ENCODE measurements at regions not wholly inside any gene's neighbourhood (a gene's known extent, or its start where the extent isn't known, plus 50 kb on each side); places are given as distances from the start of the nearest gene placed in this dataset.
A peak's percentile ranks its signal among the peaks of the same experiment; 100 is the strongest.
"Not testable (repeated sequence)": the region's sequence is repeated elsewhere in the genome, so short reads cannot be mapped to it uniquely, and the experiment has no call there.

DNA sequence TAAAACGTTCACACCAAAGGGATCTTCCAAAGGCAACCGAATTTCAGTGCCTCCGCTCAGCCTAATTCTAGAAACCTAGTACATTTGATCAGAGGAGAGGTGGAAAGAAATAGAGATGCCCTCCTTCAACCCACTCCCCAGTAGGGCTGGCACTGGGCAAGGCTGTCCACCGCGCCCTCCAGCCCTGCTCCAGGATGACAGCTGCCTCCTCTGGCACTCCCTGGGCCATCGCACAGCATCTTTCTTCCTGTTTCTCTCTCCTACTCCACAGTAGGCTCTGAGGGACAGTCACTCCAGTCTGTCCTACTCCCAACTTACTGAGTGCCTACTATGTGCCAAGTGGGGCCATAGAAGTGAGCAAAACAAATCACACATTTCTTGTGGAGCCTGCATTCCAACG, 226.2 kb downstream of the SKIDA1 start:
- intact Hi-C loops (cut with DNase I), result no loop called here
- DNase-seq (ENCODE audit: low spot score), result no peak

DNA sequence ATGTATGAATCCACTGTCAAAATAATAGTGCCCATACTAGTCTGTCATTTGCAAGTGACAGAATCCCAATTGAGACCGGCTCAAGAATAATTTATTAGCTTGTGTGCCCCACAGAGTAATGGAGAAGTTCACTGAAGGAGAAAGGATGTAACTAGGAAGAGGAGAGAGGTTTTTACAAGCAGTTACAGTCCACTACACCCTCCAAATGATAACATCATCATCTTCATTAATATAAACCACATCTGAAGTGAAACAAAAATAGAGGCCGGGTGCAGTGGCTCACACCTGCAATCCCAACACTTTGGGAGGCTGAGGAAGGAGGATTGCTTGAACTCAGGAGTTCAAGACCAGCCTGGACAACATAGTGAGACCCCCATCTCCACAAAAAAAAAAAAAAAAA, 226.8 kb downstream of the SKIDA1 start:
- intact Hi-C loops (cut with DNase I), result no loop called here
- DNase-seq (ENCODE audit: low spot score), result no peak

DNA sequence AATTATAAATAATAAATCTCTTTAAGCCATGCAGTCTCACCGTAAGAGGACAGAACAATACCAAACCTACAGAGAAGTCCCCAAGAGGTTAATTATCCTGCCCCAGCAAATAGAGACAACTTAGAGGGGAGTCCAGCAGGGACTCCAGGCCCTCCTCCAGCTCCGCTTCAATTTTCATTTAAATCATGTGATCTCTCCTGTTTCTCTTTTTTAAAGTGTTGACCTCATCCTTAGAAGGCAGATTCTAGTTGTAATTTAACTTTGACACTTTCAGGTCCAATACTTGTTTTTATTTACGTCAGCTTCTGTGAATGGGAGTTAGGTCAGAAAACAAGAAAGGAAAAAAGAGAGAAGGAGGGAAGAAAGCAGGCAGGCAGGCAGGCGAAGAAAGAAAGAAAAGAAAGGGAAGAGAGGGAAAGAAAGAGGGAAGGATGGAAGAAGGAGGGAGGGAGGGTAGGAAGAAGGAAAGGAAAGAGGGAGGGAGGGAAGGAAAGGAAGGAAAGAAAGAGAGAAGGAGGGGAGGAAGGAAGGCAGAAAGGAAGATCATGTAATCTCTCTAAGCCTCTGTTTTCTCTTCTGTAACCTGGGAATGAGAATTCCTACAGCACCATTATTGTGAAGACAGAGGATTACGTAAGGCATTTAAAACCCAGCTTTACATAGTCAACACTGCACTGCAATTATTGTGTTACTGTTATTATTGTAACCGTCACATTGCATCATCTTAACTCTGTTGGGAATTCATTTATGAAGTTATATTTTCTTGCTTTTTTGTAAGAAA, 227.7 kb downstream of the SKIDA1 start:
- no peak for DNase-seq (ENCODE audit: low spot score)
- intact Hi-C loops (cut with DNase I), result no loop called here

DNA sequence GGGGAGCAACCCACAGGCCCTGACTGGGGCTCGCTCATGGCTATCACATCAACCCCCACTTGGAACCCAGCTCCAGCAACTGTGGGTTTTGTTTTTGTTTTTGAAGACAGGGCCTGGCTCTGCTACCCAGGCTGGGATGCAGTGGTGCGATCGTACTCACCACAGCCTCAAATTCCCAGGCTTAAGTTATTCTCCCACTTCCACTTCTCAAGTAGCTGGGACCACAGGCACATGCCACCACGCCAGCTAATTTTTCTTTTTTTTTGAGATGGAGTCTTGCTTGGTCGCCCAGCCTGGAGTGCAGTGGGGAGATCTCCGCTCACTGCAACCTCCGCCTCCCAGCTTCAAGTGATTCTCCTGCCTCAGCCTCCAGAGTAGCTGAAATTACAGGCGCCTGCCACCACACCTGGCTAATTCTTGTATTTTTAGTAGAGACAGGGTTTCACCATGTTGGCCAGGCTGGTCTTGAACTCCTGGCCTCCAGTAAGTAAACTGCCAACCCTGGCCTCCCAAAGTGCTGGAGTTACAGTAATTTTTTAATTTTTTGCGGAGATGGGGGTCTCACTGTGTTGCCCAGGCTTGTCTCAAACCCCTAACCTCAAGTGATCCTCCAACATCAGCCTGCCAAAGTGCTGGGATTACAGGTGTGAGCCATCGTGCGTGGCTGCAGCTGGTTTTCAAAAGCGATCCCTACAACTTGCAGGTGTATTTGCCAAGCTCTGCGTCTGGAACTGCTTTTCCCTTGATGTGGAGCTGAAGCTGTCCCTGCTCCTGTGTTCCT, 228.7 kb downstream of the SKIDA1 start:
- no peak for DNase-seq (ENCODE audit: low spot score)
- intact Hi-C loops (cut with DNase I), result no loop called here

DNA sequence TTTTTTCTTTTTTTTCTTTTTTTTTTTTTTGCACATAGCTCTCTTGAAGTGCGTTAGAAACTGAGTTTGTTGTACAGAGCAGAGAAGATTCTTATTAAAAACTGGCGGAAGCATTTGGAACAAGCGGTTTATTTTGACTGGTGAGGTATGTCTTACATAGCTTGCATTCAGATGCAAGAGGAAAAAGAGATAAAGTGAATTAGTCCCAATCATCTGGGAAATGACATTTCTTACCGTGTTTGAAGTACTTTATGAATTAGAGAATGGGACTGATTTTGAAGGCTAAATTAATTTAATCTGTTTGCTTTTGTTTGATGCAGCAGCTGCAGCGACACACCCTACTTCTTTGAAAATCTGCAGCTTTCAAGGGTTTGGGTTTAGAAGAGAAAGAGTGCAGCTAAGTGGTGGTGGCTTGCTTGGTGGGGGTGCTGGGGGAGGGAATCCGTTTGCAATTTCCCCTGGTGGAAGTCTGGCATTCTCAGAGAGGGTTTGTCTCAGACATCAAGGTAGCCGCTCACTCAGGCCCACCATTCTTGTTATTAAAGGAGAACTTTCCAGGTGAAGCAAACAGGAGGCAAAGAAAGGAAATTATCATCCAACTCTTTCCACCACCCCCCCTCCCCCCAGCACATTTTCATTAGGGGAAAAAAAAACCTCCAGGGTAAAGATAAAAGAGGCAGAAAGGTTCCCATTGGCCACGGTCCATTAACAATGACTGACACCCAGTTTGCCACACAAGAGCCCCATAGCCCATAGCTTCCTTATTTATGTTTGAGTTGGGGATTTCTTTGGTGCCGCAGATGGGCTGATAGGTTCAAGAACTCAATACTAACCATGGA, 231.7 kb downstream of the SKIDA1 start:
- intact Hi-C loops (cut with DNase I), result loop anchor here (5.0 kb wide), 1 partner anchor 44 kb away; no protein-coding TSS in a partner anchor
- DNase-seq (ENCODE audit: low spot score), result no peak

DNA sequence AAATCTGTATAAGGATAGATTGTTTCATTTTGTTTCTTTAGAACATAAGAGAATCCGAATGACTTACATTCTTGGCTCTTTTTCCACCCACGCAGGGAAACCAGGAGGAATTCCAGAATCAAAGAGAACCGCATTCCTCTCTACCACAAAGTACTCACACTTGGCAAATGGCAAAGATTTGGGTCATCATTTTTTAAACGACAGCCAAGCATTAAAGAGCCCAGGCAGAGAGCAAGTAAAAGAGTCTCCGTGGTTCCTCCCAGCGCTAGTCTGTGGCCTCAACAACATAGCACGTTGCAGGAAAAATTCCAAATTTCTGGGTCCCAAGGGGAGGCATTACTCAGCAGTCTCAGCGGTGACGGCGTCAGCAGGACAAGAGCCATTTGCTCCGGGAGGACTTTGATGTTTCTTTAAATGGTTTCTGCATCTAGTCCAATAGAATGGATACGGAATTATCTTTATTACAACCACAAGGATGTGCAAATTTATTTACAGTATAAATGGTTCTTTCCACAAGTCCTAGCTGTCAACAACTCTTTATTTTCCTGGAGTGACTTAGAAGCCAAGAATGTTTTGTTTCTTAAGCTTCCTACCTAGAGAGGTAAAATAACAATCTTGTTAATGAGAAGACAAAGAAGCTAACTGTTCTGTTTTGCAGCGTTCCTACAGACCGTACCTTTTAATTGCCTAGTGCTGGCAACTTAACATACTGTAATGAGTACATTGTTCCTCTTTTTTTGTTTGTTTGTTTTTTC, 232.5 kb downstream of the SKIDA1 start:
- DNase-seq (ENCODE audit: low spot score), result peak; percentile 78
- intact Hi-C loops (cut with DNase I), result loop anchor here (5.0 kb wide), 1 partner anchor 44 kb away; no protein-coding TSS in a partner anchor

DNA sequence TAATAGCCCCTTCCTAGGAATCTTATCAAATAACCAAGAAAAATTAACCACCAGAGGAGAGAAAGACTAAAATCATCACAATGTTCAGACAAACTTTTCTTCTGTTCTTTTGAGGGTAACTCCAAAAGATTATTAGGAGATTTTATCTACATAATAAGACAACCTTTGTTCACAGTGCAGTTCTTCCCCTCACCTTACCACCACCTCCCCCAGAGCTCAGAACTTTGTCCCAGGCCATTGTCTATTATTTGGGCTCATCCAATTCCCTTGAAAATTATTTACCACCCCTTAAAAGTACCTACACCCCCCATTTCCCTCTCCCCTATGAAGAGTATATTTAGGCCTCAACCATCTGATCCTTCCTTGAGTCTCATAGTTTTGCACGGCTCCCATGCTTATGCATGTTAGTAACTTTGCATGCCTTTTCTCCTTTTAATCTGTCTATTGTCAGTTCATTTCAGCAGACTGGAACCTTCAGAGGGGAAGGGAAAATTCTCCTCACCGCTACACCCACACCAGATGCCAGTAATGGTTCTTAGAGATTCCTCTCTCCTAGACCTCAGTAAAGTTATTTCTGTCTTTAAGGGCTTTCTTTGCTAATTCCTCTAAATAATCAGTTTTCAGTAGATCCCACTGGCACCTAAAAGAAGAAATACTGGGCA, 234.9 kb downstream of the SKIDA1 start:
- intact Hi-C loops (cut with DNase I), result loop anchor here (5.0 kb wide), 1 partner anchor 47 kb away; no protein-coding TSS in a partner anchor
- DNase-seq (ENCODE audit: low spot score), result no peak

DNA sequence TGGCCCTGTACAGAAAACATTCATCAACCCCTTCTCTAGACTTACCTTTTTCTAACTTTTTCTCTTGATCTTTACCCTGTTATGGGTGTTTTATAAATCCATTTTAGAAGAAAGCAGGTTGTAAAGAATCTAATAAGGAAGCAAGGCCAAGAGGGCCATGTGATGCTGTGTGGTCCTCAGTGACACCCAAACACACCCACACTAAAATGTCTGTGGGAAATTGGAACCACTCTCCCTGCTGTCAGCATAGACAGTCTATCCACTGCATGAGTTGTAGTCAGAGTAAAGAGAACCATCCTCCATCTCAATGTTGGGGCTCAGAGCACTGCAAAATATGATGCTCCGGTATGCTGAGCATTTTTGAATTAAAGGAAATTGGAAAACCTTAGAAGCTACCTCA, 235.5 kb downstream of the SKIDA1 start:
- intact Hi-C loops (cut with DNase I), result loop anchor here (5.0 kb wide), 1 partner anchor 47 kb away; no protein-coding TSS in a partner anchor
- DNase-seq (ENCODE audit: low spot score), result no peak

DNA sequence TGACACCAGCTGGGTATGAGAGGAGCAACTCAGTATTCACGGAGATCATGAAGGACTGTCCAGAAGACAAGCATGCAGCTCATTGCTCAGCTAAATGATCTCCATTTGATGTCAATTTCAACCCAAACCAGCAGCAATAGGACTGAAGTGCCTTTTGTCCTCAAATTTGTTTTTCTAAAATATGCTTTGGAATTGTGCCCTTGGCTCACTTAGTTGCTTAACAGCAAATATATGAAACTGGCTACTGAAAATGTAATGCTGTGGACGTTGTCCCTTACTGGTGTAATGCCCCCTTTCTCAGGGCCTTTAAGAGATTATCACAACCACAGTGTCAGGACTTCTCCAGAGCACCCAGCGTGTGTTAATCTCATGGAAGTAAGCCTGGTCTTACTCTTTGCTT, 236.2 kb downstream of the SKIDA1 start:
- intact Hi-C loops (cut with DNase I), result no loop called here
- no peak for DNase-seq (ENCODE audit: low spot score)

DNA sequence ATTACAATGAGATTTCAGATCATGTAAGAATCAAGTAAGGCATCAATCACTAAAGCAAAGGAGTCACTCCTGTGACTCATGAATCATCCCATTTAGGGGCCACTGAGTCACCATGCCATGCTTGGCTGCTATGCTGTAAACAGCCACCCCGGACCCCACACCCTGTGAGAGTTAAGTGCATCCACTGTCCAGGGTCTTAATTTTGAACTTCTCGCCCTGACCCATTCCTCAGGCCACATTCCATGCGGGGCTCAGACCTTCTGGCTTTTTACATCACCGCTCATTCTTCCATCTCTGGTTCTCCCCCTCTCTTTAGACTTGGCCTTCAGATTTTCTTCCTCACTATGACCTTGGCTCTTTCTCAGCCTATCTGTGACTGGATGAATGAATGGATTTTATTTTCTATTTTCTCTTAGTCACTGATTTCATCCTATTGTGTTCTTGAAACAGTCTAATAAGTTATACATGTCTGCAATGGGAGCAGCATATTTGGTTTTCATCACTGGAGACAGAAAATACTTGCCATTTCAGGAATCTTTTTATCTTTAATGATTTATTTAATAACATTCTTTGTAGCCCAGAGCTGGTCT, 239.6 kb downstream of the SKIDA1 start:
- no peak for DNase-seq (ENCODE audit: low spot score)
- intact Hi-C loops (cut with DNase I), result no loop called here

DNA sequence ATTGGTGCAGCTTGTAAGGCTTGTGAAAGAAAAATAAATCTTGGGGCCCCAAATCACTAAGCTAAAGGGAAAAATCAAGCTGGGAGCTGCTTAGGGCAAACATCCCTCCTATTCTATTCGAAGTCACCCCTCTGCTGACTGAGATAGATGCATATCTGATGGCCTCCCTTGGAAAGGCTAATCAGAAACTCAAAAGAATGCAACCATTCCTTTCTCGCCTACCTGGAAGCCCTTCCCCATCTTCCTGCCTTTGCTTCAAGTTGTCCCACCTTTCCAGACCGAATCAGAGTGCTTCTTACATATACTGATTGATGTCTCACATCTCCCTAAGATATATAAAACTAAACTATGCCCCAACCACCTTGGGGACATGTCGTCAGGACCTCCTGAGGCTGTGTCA, 240.3 kb downstream of the SKIDA1 start:
- intact Hi-C loops (cut with DNase I), result no loop called here
- no peak for DNase-seq (ENCODE audit: low spot score)

DNA sequence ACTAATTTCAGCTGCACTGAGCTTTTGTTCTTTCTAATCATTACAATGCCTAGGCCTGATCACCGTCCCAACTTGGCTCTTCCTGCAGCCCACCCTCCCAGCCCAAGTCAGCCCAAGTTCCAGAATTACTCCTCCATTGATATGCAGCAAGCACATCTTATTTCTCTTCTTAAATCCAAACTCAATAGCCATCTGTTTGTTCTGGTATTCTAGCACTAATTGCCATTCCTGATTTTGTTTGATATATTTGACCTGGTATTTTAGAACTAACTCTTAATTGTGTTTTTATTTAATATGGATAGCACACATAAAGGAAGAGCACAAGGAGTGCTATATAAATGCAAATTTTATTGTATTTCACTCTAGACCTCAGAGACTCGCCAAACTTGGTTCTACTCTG, 241.2 kb downstream of the SKIDA1 start:
- intact Hi-C loops (cut with DNase I), result no loop called here
- DNase-seq (ENCODE audit: low spot score), result no peak

DNA sequence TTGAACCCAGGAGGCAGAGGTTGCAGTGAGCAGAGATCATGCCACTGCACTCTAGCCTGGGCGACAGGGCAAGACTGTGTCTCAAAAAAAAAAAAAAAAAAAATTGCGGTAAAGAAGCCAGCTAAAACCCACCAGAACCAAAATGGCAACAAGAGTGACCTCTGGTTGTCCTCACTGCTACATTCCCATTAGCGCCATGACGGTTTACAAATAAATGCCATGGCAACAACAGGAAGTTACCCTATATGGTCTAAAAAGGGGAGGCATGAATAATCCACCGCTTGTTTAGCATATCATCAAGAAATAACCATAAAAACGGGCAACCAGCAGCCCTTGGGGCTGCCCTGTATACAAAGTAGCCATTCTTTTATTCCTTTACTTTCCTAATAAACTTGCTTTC, 242.4 kb downstream of the SKIDA1 start:
- intact Hi-C loops (cut with DNase I); DNase-seq (ENCODE audit: low spot score): not testable (repeated sequence)

DNA sequence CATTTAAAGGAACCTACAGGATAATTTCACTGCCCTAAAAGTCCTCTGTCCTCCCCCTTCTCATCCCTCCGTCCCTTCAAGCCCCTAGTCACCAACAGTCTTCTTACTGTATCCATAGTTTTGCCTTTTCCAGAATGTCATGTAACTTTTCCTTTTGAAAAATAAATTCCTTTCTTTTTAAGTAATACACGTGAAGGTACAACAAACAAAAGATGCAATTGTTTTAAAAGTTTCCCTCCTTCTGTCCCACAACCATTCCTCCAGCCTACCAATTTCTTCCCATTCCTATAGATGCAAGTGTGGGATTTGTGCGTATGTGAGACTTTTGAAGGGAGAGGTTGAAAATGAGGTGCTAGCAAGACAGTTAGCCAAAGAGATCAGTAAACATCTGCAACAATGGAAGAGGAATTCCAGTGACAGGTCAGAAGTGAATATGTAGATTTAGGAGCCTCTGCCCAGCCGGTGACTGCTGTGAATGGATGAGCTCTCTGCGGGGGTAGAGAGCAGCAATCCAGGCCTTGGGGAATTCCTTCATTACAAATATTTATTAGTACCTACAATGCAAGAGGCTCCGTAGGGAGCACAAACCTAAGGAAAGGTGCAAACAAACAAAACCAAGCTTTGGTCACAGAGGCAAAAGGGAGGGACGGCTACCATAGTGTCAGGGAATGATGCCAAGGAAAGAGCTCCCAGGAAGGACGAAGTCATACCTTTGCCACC, 243.6 kb downstream of the SKIDA1 start:
- intact Hi-C loops (cut with DNase I), result no loop called here
- no peak for DNase-seq (ENCODE audit: low spot score)

DNA sequence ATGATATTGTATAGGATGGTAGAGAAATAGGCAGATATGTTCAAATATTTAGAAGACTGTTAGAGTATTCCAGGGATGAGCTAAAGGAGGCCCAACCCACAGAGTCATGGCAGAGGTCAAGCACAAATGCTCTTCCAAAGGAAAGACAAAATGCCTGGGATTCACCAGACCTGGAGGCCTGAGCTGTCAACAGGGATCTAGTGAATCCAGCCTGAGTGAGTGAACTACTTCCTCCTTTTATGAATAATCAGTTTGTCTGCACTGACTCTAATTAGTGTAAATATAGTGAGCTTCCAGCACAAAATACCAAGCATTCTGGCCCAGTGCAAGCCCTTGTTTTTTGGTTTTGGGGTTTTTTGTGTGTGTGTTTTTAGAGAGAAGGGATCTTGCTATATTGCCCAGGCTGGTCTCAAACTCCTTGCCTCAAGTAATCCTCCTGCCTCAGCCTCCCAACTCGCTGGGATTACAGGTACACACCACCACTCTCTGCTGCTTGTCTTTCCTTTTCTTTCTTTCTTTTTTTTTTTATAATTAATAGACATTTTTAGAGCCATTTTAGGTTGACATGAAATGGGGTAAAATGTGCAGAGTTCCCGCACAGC, 244.4 kb downstream of the SKIDA1 start:
- no peak for DNase-seq (ENCODE audit: low spot score)
- intact Hi-C loops (cut with DNase I), result no loop called here

DNA sequence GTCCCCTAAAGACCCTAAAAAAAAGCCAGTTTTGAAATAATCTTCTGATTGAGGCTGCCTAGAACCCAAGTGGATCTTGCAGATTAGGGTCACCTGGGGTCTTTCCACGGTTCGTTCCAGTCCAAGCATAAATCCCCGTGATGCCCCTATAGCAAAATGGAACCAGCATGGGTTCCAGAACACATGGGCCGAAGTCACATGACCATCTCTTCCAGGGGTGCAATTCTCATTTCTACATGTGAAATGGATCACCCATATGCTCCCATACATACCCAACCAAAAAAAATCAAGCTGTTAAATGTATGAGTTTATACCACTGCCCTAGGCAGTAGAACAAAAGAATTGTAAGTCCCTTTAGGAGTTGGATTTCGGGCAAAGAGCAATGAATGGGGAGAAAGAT, 245.4 kb downstream of the SKIDA1 start:
- DNase-seq (ENCODE audit: low spot score), result no peak
- intact Hi-C loops (cut with DNase I), result no loop called here

DNA sequence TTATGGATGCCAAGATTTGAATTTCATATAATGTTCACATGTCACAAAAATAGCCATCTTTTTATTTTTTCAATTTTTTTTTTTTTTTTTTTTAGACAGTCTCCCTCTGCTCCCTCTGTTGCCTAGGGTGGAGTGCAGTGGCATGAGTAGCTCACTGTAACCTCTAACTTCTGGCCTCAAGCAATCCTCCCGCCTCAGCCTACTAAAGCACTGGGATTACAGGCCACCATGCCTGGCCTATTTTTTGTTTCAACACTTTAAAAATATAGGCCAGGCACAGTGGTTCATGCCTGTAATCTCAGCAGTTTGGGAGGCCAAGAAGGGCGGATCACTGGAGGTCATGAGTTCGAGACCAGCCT, 246.3 kb downstream of the SKIDA1 start:
- no peak for DNase-seq (ENCODE audit: low spot score)
- intact Hi-C loops (cut with DNase I), result loop anchor here (2.0 to 10.0 kb wide), 2 partner anchors 414 to 454 kb away; no protein-coding TSS in a partner anchor
